CD4-positive, alpha-beta T cell (primary cell): ENCODE measurements at regions not wholly inside any gene's neighbourhood (a gene's known extent, or its start where the extent isn't known, plus 50 kb on each side); places are given as distances from the start of the nearest gene placed in this dataset.

Source experiments
- ATAC-seq: fragments of 200-7000 bp; cut with Tn5 transposase; one replicate; pipeline ENCODE4 v1.10.0; 2022; ENCODE audit warnings: mild to moderate bottlenecking; ENCODE audit not compliant: poor library complexity
- CTCF ChIA-PET: fragments of 350-600 bp; sonication (Branson Sonifier 250); formaldehyde crosslinking; loops from one replicate; lab custom pipeline; 2021; ENCODE audit warnings: antibody characterized with exemption, inconsistent platforms; lab: Charles Lee
- POLR2A ChIA-PET: fragments of 350-600 bp; sonication (Branson Sonifier 250); formaldehyde crosslinking; loops from one replicate; lab custom pipeline; 2021; ENCODE audit warnings: antibody characterized with exemption, inconsistent platforms; lab: Charles Lee
- DNase-seq, 14 experiments: peaks; one replicate each; pipeline ENCODE4 v3.0.0-alpha.2; 2013 to 2020; ENCODE audit warnings: mixed read lengths in 2 of 14
- H3K27ac ChIP-seq, 2 donors: one replicate each; pipeline versions ENCODE4 v1.5.1 to v1.7.0; 2013; ENCODE audit warnings: low read length in 2 of 2, low read depth in 1 of 2, mild to moderate bottlenecking in 1 of 2
- H3K27me3 ChIP-seq, 2 experiments: 1 replicate in 1 of 2; 2 replicates in 1 of 2; pipeline versions ENCODE4 v1.6.1 to v1.7.0; 2013; ENCODE audit warnings: low read length in 2 of 2, control low read depth in 1 of 2, mild to moderate bottlenecking in 1 of 2, moderate library complexity in 1 of 2; ENCODE audit not compliant: insufficient read depth in 2 of 2, control insufficient read depth in 1 of 2
- H3K36me3 ChIP-seq: one replicate; pipeline ENCODE4 v1.6.1; 2013; ENCODE audit warnings: low read length, control low read depth; ENCODE audit not compliant: insufficient read depth
- H3K4me1 ChIP-seq: one replicate; pipeline ENCODE4 v1.6.1; 2013; ENCODE audit warnings: low read length, control low read depth; ENCODE audit not compliant: insufficient read depth
- H3K4me3 ChIP-seq: one replicate; pipeline ENCODE4 v1.5.1; 2013; ENCODE audit warnings: mild to moderate bottlenecking, low read length, moderate library complexity
- H3K9me3 ChIP-seq, 2 experiments: 1 replicate in 1 of 2; 2 replicates in 1 of 2; pipeline versions ENCODE4 v1.6.1 to v1.7.0; 2013; ENCODE audit warnings: low read length in 2 of 2, mild to moderate bottlenecking in 2 of 2, control low read depth in 1 of 2, moderate library complexity in 1 of 2; ENCODE audit not compliant: control insufficient read depth in 1 of 2, insufficient read depth in 1 of 2
- H3K27ac Mint-ChIP-seq: one replicate; pipeline ENCODE4 v1.8.0; 2020; ENCODE audit warnings: mixed read lengths
- H3K27me3 Mint-ChIP-seq: one replicate; pipeline ENCODE4 v1.8.0; 2021; ENCODE audit warnings: mixed read lengths
- H3K36me3 Mint-ChIP-seq: one replicate; pipeline ENCODE4 v1.8.0; 2021; ENCODE audit warnings: low read depth, mixed read lengths
- H3K4me1 Mint-ChIP-seq: one replicate; pipeline ENCODE4 v1.8.0; 2021; ENCODE audit warnings: low read depth, mixed read lengths
- H3K4me3 Mint-ChIP-seq: one replicate; pipeline ENCODE4 v1.8.0; 2020; ENCODE audit warnings: mild to moderate bottlenecking, mixed read lengths
- H3K9me3 Mint-ChIP-seq: one replicate; pipeline ENCODE4 v1.8.0; 2020; ENCODE audit warnings: mixed read lengths
- intact Hi-C, 2 experiments: fragments of 100-400 bp; cut with DNase I in 1 of 2; cut with micrococcal nuclease in 1 of 2; formaldehyde crosslinking; loops; one replicate each; pipeline versions ENCODE4 v1.15.1 to v1.9.0; 2023 to 2025; cut with DNase I, micrococcal nuclease
- TF ChIP-seq, protein P1 (sequence below): fragments of 200-600 bp; IDR thresholded peaks from one replicate; pipeline ENCODE4 v1.8.0; 2022; ENCODE audit warnings: antibody characterized with exemption, mild to moderate bottlenecking

GRCh38 chr20:48090784-48091183 lies 305.5 kb upstream of the SULF2 start:
- POLR2A ChIA-PET, result no interaction called here
- Mint-ChIP-seq H3K9me3 (no peaks in the 10 kb centered on the region), H3K36me3 (no peaks in the 10 kb centered on the region), H3K27ac (no peak overlapping the region), H3K27me3 (peaks cover 16% of the 10 kb centered on the region), H3K4me1 (no peaks in the 10 kb centered on the region), H3K4me3 (no peak overlapping the region)
- H3K27me3 ChIP-seq, result peaks cover 0 to 18% of the 10 kb centered on the region in 2 experiments
- no peak for ATAC-seq
- CTCF ChIA-PET, result no interaction called here
- no peaks in the 10 kb centered on the region for H3K36me3 ChIP-seq
- TF ChIP-seq, protein P1, sequence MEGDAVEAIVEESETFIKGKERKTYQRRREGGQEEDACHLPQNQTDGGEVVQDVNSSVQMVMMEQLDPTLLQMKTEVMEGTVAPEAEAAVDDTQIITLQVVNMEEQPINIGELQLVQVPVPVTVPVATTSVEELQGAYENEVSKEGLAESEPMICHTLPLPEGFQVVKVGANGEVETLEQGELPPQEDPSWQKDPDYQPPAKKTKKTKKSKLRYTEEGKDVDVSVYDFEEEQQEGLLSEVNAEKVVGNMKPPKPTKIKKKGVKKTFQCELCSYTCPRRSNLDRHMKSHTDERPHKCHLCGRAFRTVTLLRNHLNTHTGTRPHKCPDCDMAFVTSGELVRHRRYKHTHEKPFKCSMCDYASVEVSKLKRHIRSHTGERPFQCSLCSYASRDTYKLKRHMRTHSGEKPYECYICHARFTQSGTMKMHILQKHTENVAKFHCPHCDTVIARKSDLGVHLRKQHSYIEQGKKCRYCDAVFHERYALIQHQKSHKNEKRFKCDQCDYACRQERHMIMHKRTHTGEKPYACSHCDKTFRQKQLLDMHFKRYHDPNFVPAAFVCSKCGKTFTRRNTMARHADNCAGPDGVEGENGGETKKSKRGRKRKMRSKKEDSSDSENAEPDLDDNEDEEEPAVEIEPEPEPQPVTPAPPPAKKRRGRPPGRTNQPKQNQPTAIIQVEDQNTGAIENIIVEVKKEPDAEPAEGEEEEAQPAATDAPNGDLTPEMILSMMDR, result no peak
- H3K27ac ChIP-seq, result no peak overlapping the region
- intact Hi-C loops, result no loop called here
- H3K9me3 ChIP-seq, result no peaks in the 10 kb centered on the region
- DNase-seq, result no peak
- H3K4me1 ChIP-seq, result no peaks in the 10 kb centered on the region
- H3K4me3 ChIP-seq, result no peak overlapping the region

DNA sequence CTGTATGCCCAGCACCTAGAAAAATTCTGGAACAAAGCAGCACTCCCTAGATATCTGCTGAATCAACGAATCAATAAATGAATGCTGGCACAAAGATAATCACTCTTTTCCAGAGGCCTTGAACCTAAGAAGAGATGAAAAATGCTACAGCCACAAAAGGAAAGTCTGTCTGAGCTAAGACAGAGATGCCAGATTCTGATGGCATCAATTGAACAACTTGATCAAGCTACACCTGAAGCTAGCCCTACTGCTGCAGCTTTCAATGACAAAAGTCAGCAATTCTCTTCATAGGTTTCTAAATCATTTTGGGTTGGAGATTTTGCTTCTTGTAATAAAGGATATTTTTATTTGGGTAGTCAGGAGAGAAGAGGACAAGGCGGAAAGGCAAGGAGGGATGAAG lies 305.0 kb upstream of the SULF2 start:
- Mint-ChIP-seq H3K27me3 (peaks cover 16% of the 10 kb centered on the region), H3K4me1 (no peaks in the 10 kb centered on the region), H3K27ac (no peak overlapping the region), H3K36me3 (no peaks in the 10 kb centered on the region), H3K4me3 (no peak overlapping the region), H3K9me3 (no peaks in the 10 kb centered on the region)
- H3K4me1 ChIP-seq, result no peaks in the 10 kb centered on the region
- H3K27me3 ChIP-seq, result peaks cover 0 to 18% of the 10 kb centered on the region in 2 experiments
- H3K4me3 ChIP-seq, result no peak overlapping the region
- H3K27ac ChIP-seq, result no peak overlapping the region
- H3K36me3 ChIP-seq, result no peaks in the 10 kb centered on the region
- TF ChIP-seq, protein P1, result no peak
- ChIA-PET CTCF (no interaction called here), POLR2A (no interaction called here)
- ATAC-seq (no peak), DNase-seq (no peak)
- H3K9me3 ChIP-seq, result no peaks in the 10 kb centered on the region
- intact Hi-C loops, result no loop called here

DNA sequence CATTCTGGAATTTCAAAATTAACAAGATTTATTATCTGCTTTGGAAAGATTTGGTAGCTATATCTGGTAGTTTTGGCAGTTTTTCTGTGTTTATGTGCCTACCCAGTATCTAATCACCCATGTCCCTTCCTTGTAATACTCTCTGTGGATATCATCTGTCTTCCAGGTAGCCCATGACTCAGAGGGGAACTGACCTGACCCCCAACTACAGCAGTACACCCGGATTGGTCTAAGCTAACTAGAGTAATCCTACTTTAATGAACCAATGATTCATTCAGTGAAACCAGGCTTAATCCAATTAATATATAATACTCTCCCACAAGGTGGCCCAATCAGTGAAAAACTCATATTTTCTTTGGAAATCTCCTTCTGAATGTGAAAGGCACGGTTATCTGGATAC lies 295.3 kb upstream of the SULF2 start:
- H3K27ac ChIP-seq, result no peak overlapping the region
- TF ChIP-seq, protein P1, result no peak
- CTCF ChIA-PET, result no interaction called here
- Mint-ChIP-seq H3K9me3 (peaks cover 10% of the 10 kb centered on the region), H3K27ac (no peak overlapping the region), H3K4me1 (no peaks in the 10 kb centered on the region), H3K27me3 (peaks cover 8% of the 10 kb centered on the region), H3K36me3 (no peaks in the 10 kb centered on the region), H3K4me3 (no peak overlapping the region)
- DNase-seq (no peak), ATAC-seq (no peak)
- no peak overlapping the region for H3K4me3 ChIP-seq
- H3K9me3 ChIP-seq, result no peaks in the 10 kb centered on the region
- H3K4me1 ChIP-seq, result no peaks in the 10 kb centered on the region
- POLR2A ChIA-PET, result no interaction called here
- H3K27me3 ChIP-seq, result no peaks in the 10 kb centered on the region
- intact Hi-C loops, result no loop called here
- H3K36me3 ChIP-seq, result no peaks in the 10 kb centered on the region
